GM19438 (cell line): ENCODE measurements at regions not wholly inside any gene's neighbourhood (a gene's known extent, or its start where the extent isn't known, plus 50 kb on each side); places are given as distances from the start of the nearest gene placed in this dataset.

Experiments used
- ATAC-seq: cut with Tn5 transposase; IDR thresholded peaks from one replicate; pipeline ENCODE4 v1.9.1; 2021; ENCODE audit warnings: low read depth; ENCODE audit not compliant: unreplicated experiment

DNA sequence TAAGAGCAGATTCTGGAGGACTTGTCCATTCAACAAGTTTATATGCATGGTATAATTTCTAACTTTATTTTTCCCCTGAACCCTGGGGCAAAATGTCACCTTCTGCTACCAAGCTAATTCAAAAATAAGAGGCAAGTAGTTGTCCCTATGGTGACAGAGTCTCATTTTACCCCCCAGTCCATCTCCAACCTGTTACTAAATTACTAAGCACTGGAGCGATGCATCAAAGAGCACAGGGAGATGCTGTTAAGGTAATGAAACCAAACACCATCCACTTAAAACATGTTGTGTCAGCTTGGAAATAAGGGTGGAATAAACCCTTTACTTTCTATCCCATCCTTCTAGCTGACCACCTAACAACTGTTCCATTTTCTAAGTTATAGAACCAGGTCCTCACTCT, 417.4 kb upstream of the ATP11B start:
- no peak for ATAC-seq

DNA sequence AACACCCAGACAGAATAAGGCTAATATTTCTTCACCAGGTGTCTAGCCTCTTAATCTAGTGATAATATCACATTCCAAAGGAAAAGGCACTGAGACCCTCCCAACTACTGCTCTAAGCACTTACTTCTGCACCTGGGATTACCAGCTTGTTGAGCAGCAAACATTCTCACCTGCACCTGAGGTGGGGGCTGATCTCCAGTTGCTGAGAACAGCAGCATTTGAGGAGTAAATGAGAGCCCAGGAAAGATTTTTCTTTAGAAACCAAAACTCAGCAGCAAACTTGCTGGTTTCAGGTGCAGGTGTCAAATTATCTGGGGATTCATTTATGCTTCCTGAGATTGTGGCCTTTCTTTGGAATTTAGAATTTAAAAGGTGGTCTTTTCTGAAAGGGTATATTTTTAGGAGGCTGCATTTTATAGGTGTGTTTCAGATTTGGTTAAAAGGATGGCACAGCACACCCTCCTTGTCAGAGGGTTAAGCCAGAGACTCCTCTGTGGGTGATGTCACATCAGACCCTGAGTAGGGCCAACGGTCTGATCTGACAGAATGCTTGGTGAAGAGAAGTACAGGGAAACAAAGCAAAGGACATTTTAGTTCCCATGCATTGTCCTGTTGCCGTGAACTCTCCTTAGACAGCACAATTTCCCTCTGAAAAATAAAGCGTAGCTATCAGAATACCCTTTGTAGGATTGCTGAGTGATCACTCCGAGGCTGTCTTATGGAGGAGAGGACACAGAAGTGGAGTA, 411.0 kb upstream of the ATP11B start:
- ATAC-seq, result no peak

DNA sequence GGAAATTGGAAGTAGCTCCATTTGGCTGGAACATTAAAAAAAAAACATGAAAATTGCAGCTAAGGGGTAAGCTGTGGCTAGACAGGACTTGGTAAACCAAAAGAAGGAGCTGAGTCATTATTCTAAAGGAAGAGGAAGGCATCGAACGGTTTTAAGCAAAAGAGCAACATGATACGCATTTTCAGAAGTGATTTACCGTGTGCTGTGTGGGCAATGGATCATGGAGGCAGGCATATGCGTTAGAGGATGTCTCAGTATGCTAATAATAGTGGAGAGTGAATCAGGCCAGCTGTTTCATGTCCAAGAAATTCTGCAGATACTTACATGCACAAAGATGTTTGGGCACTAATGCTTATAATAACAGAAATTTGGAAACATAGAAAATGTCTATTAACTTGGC, 409.1 kb upstream of the ATP11B start:
- no peak for ATAC-seq

- no peak for ATAC-seq
Observed at GRCh38 chr3:182385356-182385755, 407.9 kb upstream of the ATP11B start.

DNA sequence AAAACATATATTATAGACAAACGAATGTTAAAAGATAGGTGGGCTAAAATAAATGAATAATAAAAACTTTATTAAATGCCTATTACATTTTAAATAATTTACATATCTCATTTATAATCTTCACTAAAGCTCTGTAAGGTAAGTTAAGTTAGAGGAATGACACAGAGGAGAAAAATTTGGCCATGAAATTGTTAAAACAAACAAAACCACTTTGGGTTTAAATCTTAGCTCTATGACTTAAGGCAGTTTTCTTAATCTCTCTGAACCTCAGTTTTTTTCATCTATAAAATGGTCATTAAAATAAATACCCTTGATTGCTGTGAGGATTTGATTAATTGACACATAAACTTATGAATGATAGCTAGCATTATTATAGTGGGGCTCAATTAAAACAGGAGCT, 404.8 kb upstream of the ATP11B start:
- no peak for ATAC-seq

- no peak for ATAC-seq
Observed at GRCh38 chr3:182389071-182389815, 404.1 kb upstream of the ATP11B start.

- no peak for ATAC-seq
Observed at GRCh38 chr3:182390421-182390820, 402.9 kb upstream of the ATP11B start.

- no peak for ATAC-seq
Observed at GRCh38 chr3:182392182-182392937, 400.9 kb upstream of the ATP11B start.

GRCh38 chr3:182393151-182393550, 400.2 kb upstream of the ATP11B start:
- no peak for ATAC-seq

DNA sequence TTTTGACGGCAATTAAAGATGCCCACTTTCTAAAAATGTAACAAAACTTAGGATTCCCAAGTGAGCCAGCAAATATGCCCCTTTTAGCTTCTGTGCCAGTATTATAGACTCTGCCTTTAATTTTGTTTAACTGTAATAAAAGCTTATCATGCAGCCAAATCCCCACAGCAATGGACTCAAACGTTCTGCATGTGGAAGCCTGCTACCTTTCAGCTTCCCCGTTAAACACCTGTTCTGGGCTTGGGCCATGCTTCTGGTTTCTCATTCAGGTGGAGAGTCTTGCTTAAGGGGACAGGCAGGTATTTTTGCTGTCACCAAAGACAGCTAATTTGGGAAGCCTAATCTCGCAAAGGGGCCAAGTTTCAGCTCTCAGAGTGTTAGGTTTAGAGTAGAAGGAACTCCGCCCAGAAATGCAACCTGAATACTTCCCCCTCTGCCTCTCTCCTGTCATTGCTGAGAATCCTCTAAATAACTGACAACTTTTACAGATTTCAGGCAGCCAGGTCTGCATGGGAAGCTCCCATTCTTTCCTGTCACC, 399.4 kb upstream of the ATP11B start:
- ATAC-seq, result no peak

DNA sequence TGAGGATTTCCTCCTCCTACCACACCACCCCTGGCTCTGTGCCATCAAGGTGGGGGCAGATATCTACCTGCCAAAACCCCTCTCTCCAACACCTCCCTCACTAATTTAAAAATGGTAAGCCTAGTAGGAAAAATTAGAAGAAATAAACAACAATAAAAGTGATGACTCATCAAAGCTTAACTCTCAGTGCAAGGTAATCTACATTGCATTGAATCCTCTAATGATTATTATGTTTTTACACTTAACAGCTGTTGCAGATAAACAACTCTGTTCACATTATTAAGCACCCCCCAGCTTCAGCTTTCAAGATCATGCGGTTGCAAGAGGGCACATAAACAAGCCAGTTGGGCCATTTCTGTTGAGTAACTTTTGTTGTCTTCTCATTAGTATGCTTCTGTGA, 396.1 kb upstream of the ATP11B start:
- no peak for ATAC-seq

DNA sequence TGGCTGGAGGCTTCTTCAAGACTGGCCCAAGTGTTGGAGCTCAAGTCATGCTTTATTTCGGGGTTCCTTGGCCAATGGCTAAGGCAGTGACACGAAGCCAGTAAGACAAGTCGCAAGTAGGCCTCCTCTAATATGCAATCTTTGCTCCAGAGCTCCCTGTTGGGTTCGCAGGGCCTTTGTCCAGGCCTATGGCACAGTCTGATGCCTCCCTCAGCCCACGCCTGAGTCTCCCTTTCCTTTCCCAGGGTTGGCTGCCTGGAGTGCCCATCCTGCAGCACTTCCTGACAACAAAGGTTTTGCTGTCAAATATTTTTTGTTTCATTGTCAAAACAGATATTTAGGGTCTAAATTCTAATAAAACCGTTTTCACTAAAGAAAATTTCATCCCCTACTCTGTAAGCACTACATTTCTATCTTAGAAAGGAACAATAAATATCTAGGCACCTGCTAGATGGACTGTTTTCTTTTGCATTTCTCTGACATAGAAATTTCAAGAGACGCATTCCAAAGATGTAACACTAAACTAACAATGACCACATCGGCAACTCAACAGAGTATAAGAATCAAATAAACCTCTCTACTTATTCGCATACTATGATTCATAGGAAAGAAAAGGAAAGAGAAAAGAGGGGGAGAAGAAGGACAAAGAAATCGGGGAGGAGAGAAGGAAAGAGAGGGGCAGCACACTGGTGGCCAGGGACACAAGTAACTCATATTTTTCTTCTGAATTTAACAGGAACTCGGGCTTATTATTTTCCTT, 393.1 kb upstream of the ATP11B start:
- ATAC-seq, result no peak

DNA sequence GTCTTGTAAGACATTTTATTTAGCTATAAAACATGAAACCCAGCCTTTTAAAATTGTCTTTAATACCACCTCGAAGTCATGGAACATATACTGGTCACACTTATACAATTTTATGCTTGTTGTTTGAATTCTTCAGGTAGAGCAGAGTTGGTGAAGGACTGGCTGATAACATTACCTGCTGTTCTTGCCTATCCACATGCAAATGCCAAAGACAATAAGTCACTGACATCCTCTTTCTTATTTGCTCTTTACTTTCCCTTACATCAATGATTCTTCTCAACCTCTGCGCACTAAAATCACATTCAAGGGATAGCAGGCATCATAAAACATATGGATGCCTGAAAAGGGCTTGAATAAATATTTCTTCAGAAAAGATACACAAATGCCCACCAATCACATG, 392.5 kb upstream of the ATP11B start:
- ATAC-seq, result no peak

DNA sequence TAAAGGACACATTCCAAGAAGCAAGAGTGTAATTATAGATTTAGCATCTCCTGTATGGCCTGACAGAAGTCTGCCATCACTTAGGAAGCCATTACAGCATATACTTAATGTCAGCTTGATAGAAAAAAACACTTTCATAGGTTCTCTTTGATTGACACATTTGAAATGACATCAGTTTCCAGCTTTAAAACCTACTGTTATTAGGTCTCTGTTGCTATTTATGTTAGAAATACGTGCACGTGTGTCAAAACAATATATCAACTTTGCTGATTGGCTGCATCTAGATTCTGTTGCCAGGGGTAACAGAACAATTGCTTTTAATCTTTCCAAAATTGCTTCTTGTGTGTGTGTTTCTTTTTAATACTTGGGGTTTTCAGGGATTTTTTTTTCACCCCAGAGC, 389.3 kb upstream of the ATP11B start:
- ATAC-seq, result no peak

- ATAC-seq, result no peak
Observed at GRCh38 chr3:182405759-182406158, 387.5 kb upstream of the ATP11B start.

- ATAC-seq, result no peak
Observed at GRCh38 chr3:182406786-182407185, 386.5 kb upstream of the ATP11B start.

DNA sequence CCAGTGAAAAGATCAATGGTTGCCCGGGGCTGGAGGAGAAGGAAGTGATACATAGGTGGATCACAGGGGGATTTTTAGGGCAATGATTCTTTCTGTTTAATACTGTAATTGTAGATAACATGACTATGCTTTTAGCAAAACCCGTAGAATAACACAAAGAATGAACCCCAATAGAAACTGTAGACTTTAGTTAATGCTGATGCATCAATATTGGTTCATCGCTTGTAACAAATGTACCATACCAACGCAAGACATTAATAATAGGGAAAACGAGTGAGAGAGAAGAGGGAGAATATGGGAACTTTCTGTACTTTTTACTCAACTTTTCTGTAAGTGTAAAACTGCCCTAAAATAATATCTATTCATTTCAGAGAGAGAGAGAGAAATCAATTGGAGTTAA, 383.3 kb upstream of the ATP11B start:
- ATAC-seq, result no peak

DNA sequence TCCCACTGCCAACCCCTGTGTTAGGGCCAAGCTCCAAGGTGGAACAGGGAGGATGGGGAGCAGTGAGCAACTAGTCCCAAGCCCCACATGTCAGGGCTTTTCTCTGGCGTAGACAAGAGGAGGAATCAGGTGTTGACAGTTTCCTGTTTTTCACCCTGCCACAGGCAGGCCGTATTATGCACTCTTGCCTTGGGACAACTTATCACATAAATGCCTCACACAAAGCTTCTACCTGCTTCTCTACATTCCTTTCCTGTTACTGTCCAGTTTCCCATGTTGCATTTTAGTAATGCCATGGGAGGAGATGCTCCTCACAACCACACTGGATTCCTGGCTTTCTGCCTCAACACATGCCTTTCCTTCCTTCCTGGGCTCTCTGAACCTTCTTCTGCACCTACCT, 381.2 kb upstream of the ATP11B start:
- no peak for ATAC-seq

DNA sequence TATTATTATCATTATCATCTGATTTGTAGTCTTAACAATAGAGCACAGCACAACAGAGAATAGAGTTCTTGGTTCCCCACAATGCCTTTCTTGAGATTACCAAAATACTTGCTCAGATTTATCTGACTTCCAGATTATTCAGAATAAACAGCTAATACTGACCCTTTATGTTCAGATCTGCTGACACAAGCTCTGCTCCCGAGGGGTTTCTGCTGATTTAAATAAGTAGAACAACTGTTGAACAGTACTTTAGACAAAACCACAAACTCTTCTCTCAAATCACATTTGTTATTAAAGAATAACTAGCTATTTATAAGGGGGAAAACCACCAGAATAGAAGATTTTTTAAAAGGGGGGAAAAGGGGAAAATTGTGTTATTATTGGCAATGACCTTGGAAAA, 380.2 kb upstream of the ATP11B start:
- ATAC-seq, result no peak

- ATAC-seq, result no peak
Observed at GRCh38 chr3:182413682-182414081, 379.6 kb upstream of the ATP11B start.

DNA sequence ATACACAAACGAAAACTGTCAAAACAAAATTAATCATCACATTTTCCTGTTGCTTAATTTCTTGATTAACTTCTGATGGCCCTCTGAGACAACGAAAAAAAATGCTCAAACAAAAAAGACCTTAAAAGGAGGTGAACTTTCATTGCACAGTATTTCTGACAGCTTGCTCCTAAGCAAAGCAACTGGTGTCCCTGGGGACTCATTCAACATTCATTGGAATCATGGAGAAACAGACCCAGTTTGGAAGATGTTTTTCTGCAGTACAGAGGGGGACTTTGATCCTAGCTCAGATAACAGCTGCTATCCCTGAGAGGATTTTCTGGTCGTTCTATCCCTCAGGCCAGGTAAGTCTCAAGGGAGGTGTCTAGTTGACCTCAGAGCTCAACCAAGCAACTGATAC, 378.7 kb upstream of the ATP11B start:
- no peak for ATAC-seq
